ENCODE measurements at regions not wholly inside any gene's neighbourhood (a gene's known extent, or its start where the extent isn't known, plus 50 kb on each side); places are given as distances from the start of the nearest gene placed in this dataset.

- H2BK120ac ChIP-seq (ENCODE audit: low read depth, low read length), result no peak overlapping the region
- WGBS, 2 donors (ENCODE audit: extremely low coverage in 2 of 2, insufficient read length in 2 of 2, insufficient replicate concordance in 1 of 2), result no CpG with 5 or more reads among the region's 1 CpG
- no peak overlapping the region for H2BK15ac ChIP-seq (ENCODE audit: low read length)
- no peak overlapping the region for H4K91ac ChIP-seq (ENCODE audit: low read depth, low read length, poor library complexity)
- H3K27ac ChIP-seq (replicated peaks; ENCODE audit: low read length), result no peak overlapping the region
- no peaks in the 10 kb centered on the region for H3K27me3 ChIP-seq (ENCODE audit: control insufficient read depth in 3 of 3, insufficient read depth in 3 of 3, low read depth in 1 of 3, low read length in 3 of 3)
- no peaks in the 10 kb centered on the region for H3K79me1 ChIP-seq (ENCODE audit: low read depth, low read length)
- no peak overlapping the region for H3K23ac ChIP-seq (ENCODE audit: low read depth, low read length, poor library complexity)
- H4K8ac ChIP-seq (ENCODE audit: low read depth, low read length), result no peak overlapping the region
- no peak overlapping the region for H3K18ac ChIP-seq (ENCODE audit: low read length)
- no peak overlapping the region for H3K4ac ChIP-seq (ENCODE audit: low read length)
- H3K4me2 ChIP-seq (ENCODE audit: insufficient read depth, low read length, poor library complexity, severe bottlenecking), result no peak overlapping the region
- H3K4me1 ChIP-seq (ENCODE audit: control insufficient read depth in 2 of 2, insufficient read depth in 1 of 2, low read depth in 1 of 2, low read length in 2 of 2), result no peaks in the 10 kb centered on the region
- H3K9ac ChIP-seq (ENCODE audit: low read depth, low read length, poor library complexity), result no peak overlapping the region
- no peak overlapping the region for H2BK5ac ChIP-seq (ENCODE audit: low read length)
- no peaks in the 10 kb centered on the region for H3K9me3 ChIP-seq (replicated peaks in 1 of 2; ENCODE audit: control insufficient read depth in 2 of 2, insufficient read depth in 1 of 2, low read depth in 1 of 2, low read length in 2 of 2)
- H3K4me3 ChIP-seq (ENCODE audit: low read length in 2 of 2), result no peak overlapping the region
- H3K36me3 ChIP-seq (replicated peaks in 1 of 2; ENCODE audit: control insufficient read depth in 2 of 2, insufficient read depth in 2 of 2, low read length in 2 of 2), result no peaks in the 10 kb centered on the region
- H2BK12ac ChIP-seq (ENCODE audit: low read length), result no peak overlapping the region
- no peak overlapping the region for H2AFZ ChIP-seq (ENCODE audit: low read length)
- DNase-seq (ENCODE audit: low spot score), result no peak
- H3K14ac ChIP-seq (ENCODE audit: low read length), result no peak overlapping the region
- no peak overlapping the region for H2AK5ac ChIP-seq (ENCODE audit: low read depth, low read length)
Observed at GRCh38 chrX:144295921-144296320, 412.1 kb downstream of the UBE2NL start.

GRCh38 chrX:144297221-144297620, 413.4 kb downstream of the UBE2NL start:
- Histone ChIP-seq H3K4me2 (ENCODE audit: insufficient read depth, low read length, poor library complexity, severe bottlenecking) (no peak overlapping the region), H3K9ac (ENCODE audit: low read depth, low read length, poor library complexity) (no peak overlapping the region), H2BK15ac (ENCODE audit: low read length) (no peak overlapping the region), H3K27me3 (ENCODE audit: control insufficient read depth in 3 of 3, insufficient read depth in 3 of 3, low read depth in 1 of 3, low read length in 3 of 3) (no peaks in the 10 kb centered on the region), H3K18ac (ENCODE audit: low read length) (no peak overlapping the region), H2AK5ac (ENCODE audit: low read depth, low read length) (no peak overlapping the region), H4K91ac (ENCODE audit: low read depth, low read length, poor library complexity) (no peak overlapping the region), H3K79me1 (ENCODE audit: low read depth, low read length) (no peaks in the 10 kb centered on the region), H3K27ac (replicated peaks; ENCODE audit: low read length) (no peak overlapping the region), H3K4me1 (ENCODE audit: control insufficient read depth in 2 of 2, insufficient read depth in 1 of 2, low read depth in 1 of 2, low read length in 2 of 2) (no peaks in the 10 kb centered on the region), H2AFZ (ENCODE audit: low read length) (no peak overlapping the region), H3K4ac (ENCODE audit: low read length) (no peak overlapping the region), H3K9me3 (replicated peaks in 1 of 2; ENCODE audit: control insufficient read depth in 2 of 2, insufficient read depth in 1 of 2, low read depth in 1 of 2, low read length in 2 of 2) (no peaks in the 10 kb centered on the region), H2BK5ac (ENCODE audit: low read length) (no peak overlapping the region), H2BK12ac (ENCODE audit: low read length) (no peak overlapping the region), H3K36me3 (replicated peaks in 1 of 2; ENCODE audit: control insufficient read depth in 2 of 2, insufficient read depth in 2 of 2, low read length in 2 of 2) (no peaks in the 10 kb centered on the region), H3K14ac (ENCODE audit: low read length) (no peak overlapping the region), H3K23ac (ENCODE audit: low read depth, low read length, poor library complexity) (no peak overlapping the region), H4K8ac (ENCODE audit: low read depth, low read length) (no peak overlapping the region), H2BK120ac (ENCODE audit: low read depth, low read length) (no peak overlapping the region), H3K4me3 (ENCODE audit: low read length in 2 of 2) (no peak overlapping the region)
- no CpG with 5 or more reads among the region's 2 CpGs for WGBS, 2 donors (ENCODE audit: extremely low coverage in 2 of 2, insufficient read length in 2 of 2, insufficient replicate concordance in 1 of 2)
- DNase-seq (ENCODE audit: low spot score), result no peak

GRCh38 chrX:144327495-144327894, 443.6 kb downstream of the UBE2NL start:
- Histone ChIP-seq H4K8ac (ENCODE audit: low read depth, low read length) (no peak overlapping the region), H3K36me3 (replicated peaks in 1 of 2; ENCODE audit: control insufficient read depth in 2 of 2, insufficient read depth in 2 of 2, low read length in 2 of 2) (no peaks in the 10 kb centered on the region), H2AFZ (ENCODE audit: low read length) (no peak overlapping the region), H3K79me1 (ENCODE audit: low read depth, low read length) (no peaks in the 10 kb centered on the region), H3K14ac (ENCODE audit: low read length) (no peak overlapping the region), H3K4me1 (ENCODE audit: control insufficient read depth in 2 of 2, insufficient read depth in 1 of 2, low read depth in 1 of 2, low read length in 2 of 2) (no peaks in the 10 kb centered on the region), H2BK15ac (ENCODE audit: low read length) (no peak overlapping the region), H3K4ac (ENCODE audit: low read length) (no peak overlapping the region), H2BK12ac (ENCODE audit: low read length) (no peak overlapping the region), H4K91ac (ENCODE audit: low read depth, low read length, poor library complexity) (no peak overlapping the region), H3K18ac (ENCODE audit: low read length) (no peak overlapping the region), H3K4me3 (ENCODE audit: low read length in 2 of 2) (no peak overlapping the region), H3K27ac (replicated peaks; ENCODE audit: low read length) (no peak overlapping the region), H2BK120ac (ENCODE audit: low read depth, low read length) (no peak overlapping the region), H3K23ac (ENCODE audit: low read depth, low read length, poor library complexity) (no peak overlapping the region), H2AK5ac (ENCODE audit: low read depth, low read length) (no peak overlapping the region), H2BK5ac (ENCODE audit: low read length) (no peak overlapping the region), H3K9me3 (replicated peaks in 1 of 2; ENCODE audit: control insufficient read depth in 2 of 2, insufficient read depth in 1 of 2, low read depth in 1 of 2, low read length in 2 of 2) (no peaks in the 10 kb centered on the region), H3K9ac (ENCODE audit: low read depth, low read length, poor library complexity) (no peak overlapping the region), H3K4me2 (ENCODE audit: insufficient read depth, low read length, poor library complexity, severe bottlenecking) (no peak overlapping the region), H3K27me3 (ENCODE audit: control insufficient read depth in 3 of 3, insufficient read depth in 3 of 3, low read depth in 1 of 3, low read length in 3 of 3) (no peaks in the 10 kb centered on the region)
- 100% methylated on average over 2 of the region's 4 CpGs; no CpG with 5 or more reads in 1 of the 2 donors for WGBS, 2 donors (ENCODE audit: extremely low coverage in 2 of 2, insufficient read length in 2 of 2, insufficient replicate concordance in 1 of 2)
- no peak for DNase-seq (ENCODE audit: low spot score)

GRCh38 chrX:144333429-144333828, 449.6 kb downstream of the UBE2NL start:
- Histone ChIP-seq H2BK12ac (ENCODE audit: low read length) (no peak overlapping the region), H2AFZ (ENCODE audit: low read length) (no peak overlapping the region), H2BK5ac (ENCODE audit: low read length) (no peak overlapping the region), H4K91ac (ENCODE audit: low read depth, low read length, poor library complexity) (no peak overlapping the region), H3K27ac (replicated peaks; ENCODE audit: low read length) (no peak overlapping the region), H3K23ac (ENCODE audit: low read depth, low read length, poor library complexity) (no peak overlapping the region), H2BK15ac (ENCODE audit: low read length) (no peak overlapping the region), H4K8ac (ENCODE audit: low read depth, low read length) (no peak overlapping the region), H3K79me1 (ENCODE audit: low read depth, low read length) (no peaks in the 10 kb centered on the region), H3K36me3 (replicated peaks in 1 of 2; ENCODE audit: control insufficient read depth in 2 of 2, insufficient read depth in 2 of 2, low read length in 2 of 2) (no peaks in the 10 kb centered on the region), H3K14ac (ENCODE audit: low read length) (no peak overlapping the region), H2AK5ac (ENCODE audit: low read depth, low read length) (no peak overlapping the region), H3K27me3 (ENCODE audit: control insufficient read depth in 3 of 3, insufficient read depth in 3 of 3, low read depth in 1 of 3, low read length in 3 of 3) (no peaks in the 10 kb centered on the region), H3K4ac (ENCODE audit: low read length) (no peak overlapping the region), H3K18ac (ENCODE audit: low read length) (no peak overlapping the region), H3K9me3 (replicated peaks in 1 of 2; ENCODE audit: control insufficient read depth in 2 of 2, insufficient read depth in 1 of 2, low read depth in 1 of 2, low read length in 2 of 2) (no peaks in the 10 kb centered on the region), H3K4me2 (ENCODE audit: insufficient read depth, low read length, poor library complexity, severe bottlenecking) (no peak overlapping the region), H3K9ac (ENCODE audit: low read depth, low read length, poor library complexity) (no peak overlapping the region), H3K4me1 (ENCODE audit: control insufficient read depth in 2 of 2, insufficient read depth in 1 of 2, low read depth in 1 of 2, low read length in 2 of 2) (no peaks in the 10 kb centered on the region), H3K4me3 (ENCODE audit: low read length in 2 of 2) (no peak overlapping the region), H2BK120ac (ENCODE audit: low read depth, low read length) (no peak overlapping the region)
- no CpG with 5 or more reads among the region's 4 CpGs for WGBS, 2 donors (ENCODE audit: extremely low coverage in 2 of 2, insufficient read length in 2 of 2, insufficient replicate concordance in 1 of 2)
- no peak for DNase-seq (ENCODE audit: low spot score)

All from neuronal stem cell (in vitro differentiated cells).